HG02610 (cell line): ENCODE measurements at regions not wholly inside any gene's neighbourhood (a gene's known extent, or its start where the extent isn't known, plus 50 kb on each side); places are given as distances from the start of the nearest gene placed in this dataset.

Experiments used
- ATAC-seq: cut with Tn5 transposase; IDR thresholded peaks from one replicate; pipeline ENCODE4 v1.9.1; 2021; ENCODE audit warnings: mild to moderate bottlenecking, moderate library complexity; ENCODE audit not compliant: unreplicated experiment

DNA sequence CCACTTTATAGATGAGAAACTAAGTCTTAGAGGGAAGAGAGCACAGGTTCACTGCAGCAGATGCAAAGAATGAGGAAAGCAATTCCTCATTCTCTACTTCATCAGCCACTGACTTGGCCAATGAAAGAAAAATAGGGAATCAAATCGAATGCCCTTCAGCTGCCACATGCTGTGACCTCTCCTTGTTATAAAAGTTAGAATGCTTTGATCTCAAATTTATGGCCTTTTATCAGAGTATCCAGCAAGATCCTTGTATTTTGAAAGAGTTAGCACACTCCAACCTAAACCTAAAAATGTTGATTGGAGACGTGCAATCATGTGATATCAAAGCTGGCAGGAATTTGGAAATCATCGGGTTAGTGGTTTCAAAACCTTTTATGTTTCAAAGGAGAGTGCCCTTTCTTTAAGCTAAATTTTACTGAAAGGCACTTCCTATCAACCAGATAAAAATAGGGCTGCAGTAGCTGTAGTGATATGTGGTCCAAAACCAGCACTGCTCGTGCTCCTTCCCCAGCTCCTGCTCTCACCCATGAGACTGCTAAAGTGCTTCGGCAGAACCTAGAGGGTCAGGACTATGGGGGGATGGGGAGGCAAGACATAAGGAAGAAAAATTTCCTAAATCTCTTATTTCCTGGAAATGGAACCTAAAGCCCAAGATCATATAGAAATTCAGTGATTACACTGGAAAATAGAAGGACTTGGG lies 617.0 kb downstream of the PYDC2 start:
- ATAC-seq = no peak

DNA sequence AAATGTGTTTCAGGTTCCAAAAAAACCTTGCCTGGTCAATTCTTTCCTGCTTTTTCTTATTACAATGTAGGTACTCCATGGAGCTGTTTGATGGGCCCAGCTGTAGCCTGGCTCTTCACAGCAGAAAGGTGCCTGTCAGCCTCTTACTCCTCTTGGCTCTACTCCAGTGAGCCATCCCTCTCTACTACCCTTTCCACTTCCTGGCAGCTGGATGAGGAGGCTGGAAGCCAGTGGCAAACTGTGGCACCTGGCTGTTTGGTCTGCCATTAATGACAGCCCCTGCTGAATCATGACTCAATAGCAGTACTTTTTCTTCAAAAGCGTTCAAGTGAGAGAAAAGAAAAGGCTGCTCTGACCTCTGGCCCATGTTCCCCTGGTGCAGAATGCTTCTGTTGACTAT lies 618.1 kb downstream of the PYDC2 start:
- ATAC-seq = no peak

DNA sequence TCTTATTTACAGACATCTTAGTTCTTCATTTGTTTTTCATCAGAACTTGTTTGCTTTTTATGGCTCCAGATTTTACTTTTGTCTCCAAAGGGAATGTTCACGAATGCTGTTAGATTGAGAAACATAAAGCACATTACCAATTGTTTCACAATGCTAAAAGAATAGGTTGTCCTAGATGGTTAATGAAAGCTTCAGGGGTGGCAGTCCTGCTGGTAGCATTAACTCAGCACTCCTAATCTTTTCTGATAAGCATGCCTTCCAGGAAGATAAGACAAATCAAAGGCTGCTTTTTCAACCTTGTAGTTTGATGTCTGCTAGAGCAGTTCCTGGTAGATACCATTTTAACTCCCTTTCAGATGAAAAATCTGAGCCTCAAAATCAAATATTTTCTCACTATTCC lies 619.4 kb downstream of the PYDC2 start:
- ATAC-seq = no peak

DNA sequence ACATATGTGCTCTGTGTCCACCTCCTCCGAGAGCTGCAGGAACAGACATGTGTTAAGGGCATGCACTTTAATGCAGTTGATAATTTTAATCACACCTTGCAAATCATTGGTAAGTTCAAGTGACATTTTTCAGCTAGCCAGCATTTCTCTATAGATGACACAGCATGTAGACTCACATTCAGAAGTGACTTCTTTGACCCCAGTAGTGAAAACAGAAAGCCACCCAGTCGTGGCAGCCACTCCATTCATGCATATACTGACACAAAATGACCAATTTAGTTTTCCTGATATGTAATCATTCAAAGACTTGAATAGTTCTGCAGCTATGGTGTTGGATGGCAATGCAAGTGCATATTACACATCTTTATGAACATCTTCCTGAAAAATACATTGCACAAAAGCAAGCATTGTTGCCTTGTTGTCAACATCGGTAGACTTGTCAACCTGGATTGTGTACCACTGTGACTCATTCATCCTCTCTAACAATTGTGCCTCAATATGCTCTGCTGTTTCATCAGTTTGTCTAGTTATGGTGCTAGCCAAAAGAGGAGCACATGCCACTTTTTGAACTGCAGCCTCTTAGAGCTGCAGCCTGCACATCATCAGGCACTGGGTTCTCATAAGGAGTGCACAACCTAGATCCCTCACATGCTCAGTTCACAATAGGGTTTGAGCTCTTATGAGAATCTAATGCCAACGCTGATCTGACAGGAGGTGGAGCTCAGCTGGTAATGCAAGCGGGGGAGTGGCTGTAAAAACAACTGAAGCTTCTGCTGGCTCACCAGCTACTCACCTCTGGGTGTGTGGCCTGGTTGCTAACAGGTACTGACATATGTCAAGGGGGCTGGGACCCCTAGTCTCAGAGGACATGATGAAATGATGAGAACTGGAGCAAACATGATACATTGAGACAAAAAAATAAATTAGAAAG lies 622.0 kb downstream of the PYDC2 start:
- ATAC-seq = peak; percentile 97
